K562 (cell line): ENCODE measurements at regions not wholly inside any gene's neighbourhood (a gene's known extent, or its start where the extent isn't known, plus 50 kb on each side); places are given as distances from the start of the nearest gene placed in this dataset.

Source experiments
- ELF1 ChIP-seq: fragments of 200-800 bp; sonication (Bioruptor generic); IDR thresholded peaks from 2 replicates; pipeline ENCODE4 v1.6.1; 2016; ENCODE audit warnings: missing genetic modification characterization, missing compliant biosample characterization
- FOS ChIP-seq: IDR thresholded peaks from 3 replicates; pipeline ENCODE4 v1.6.1; 2011; ENCODE audit not compliant: insufficient read length; ENCODE audit errors: extremely low read depth
- HMBOX1 ChIP-seq: sonication (generic); IDR thresholded peaks from 2 replicates; pipeline ENCODE4 v1.6.1; 2016
- HMG20A ChIP-seq: fragments of 450-650 bp; formaldehyde crosslinking; conservative IDR thresholded peaks from 2 replicates; pipeline ENCODE4 v1.4.0; 2020; ENCODE audit warnings: mild to moderate bottlenecking, mixed read lengths
- ZNF431 ChIP-seq: sonication (generic); formaldehyde crosslinking; IDR thresholded peaks from 2 replicates; pipeline ENCODE4 v1.8.0; 2022; ENCODE audit warnings: mild to moderate bottlenecking, missing genetic modification reagents
- TF ChIP-seq, protein P1 (sequence below): fragments of 450-650 bp; IDR thresholded peaks from 2 replicates; pipeline ENCODE4 v1.6.1; 2016; ENCODE audit warnings: low read depth

DNA sequence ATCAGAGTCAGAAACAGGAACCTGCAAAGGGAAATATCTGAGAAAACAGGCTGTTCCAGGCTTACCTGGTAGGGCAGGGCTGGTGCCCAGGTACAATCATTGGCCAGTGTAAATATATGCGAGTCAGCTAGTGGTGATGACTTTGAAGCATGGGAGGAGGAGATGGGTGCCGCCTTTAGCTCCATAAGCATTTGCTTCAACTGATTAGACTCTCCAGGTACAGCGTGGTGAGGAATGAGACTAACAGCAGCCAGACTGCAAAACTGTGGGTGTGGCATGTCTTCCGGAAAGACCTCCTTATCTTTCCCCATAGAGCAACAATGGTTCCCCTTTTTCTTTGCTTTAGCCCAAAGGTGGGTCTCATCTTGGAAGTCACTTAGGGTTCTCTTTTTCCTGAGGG is 137.2 kb downstream of the LRIG2 start (continued):
- peak; percentile 57; the same call in 1 of the 2 replicates for TF ChIP-seq HMBOX1
- TF ChIP-seq, protein P1, sequence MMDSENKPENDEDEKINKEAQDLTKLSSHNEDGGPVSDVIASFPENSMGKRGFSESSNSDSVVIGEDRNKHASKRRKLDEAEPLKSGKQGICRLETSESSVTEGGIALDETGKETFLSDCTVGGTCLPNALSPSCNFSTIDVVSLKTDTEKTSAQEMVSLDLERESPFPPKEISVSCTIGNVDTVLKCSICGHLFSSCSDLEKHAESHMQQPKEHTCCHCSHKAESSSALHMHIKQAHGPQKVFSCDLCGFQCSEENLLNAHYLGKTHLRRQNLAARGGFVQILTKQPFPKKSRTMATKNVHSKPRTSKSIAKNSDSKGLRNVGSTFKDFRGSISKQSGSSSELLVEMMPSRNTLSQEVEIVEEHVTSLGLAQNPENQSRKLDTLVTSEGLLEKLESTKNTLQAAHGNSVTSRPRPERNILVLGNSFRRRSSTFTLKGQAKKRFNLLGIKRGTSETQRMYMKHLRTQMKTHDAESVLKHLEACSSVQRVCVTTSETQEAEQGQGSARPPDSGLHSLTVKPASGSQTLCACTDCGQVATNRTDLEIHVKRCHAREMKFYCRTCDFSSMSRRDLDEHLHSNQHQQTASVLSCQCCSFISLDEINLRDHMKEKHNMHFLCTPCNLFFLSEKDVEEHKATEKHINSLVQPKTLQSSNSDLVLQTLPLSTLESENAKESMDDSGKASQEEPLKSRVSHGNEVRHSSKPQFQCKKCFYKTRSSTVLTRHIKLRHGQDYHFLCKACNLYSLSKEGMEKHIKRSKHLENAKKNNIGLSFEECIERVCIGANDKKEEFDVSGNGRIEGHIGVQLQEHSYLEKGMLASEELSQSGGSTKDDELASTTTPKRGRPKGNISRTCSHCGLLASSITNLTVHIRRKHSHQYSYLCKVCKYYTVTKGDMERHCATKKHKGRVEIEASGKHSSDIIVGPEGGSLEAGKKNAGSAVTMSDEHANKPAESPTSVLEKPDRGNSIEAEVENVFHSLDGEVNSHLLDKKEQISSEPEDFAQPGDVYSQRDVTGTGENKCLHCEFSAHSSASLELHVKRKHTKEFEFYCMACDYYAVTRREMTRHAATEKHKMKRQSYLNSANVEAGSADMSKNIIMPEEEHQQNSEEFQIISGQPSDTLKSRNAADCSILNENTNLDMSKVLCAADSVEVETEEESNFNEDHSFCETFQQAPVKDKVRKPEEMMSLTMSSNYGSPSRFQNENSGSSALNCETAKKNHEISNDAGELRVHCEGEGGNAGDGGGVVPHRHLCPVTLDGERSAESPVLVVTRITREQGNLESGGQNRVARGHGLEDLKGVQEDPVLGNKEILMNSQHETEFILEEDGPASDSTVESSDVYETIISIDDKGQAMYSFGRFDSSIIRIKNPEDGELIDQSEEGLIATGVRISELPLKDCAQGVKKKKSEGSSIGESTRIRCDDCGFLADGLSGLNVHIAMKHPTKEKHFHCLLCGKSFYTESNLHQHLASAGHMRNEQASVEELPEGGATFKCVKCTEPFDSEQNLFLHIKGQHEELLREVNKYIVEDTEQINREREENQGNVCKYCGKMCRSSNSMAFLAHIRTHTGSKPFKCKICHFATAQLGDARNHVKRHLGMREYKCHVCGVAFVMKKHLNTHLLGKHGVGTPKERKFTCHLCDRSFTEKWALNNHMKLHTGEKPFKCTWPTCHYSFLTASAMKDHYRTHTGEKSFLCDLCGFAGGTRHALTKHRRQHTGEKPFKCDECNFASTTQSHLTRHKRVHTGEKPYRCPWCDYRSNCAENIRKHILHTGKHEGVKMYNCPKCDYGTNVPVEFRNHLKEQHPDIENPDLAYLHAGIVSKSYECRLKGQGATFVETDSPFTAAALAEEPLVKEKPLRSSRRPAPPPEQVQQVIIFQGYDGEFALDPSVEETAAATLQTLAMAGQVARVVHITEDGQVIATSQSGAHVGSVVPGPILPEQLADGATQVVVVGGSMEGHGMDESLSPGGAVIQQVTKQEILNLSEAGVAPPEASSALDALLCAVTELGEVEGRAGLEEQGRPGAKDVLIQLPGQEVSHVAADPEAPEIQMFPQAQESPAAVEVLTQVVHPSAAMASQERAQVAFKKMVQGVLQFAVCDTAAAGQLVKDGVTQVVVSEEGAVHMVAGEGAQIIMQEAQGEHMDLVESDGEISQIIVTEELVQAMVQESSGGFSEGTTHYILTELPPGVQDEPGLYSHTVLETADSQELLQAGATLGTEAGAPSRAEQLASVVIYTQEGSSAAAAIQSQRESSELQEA, result no peak
- TF ChIP-seq FOS, result no peak
- no peak for TF ChIP-seq ELF1 (tag)
- TF ChIP-seq HMG20A (CRISPR knock-in tag), result no peak
- no peak for TF ChIP-seq ZNF431 (CRISPR knock-in tag)
